Cardiac fibroblast (primary cell): ENCODE measurements at regions not wholly inside any gene's neighbourhood (a gene's known extent, or its start where the extent isn't known, plus 50 kb on each side); places are given as distances from the start of the nearest gene placed in this dataset.
A peak's percentile ranks its signal among the peaks of the same experiment; 100 is the strongest.

Source experiments
- DNase-seq, 2 donors: peaks; one replicate each; pipeline versions ENCODE4 v3.0.0 to v3.0.0-alpha.2; 2010; ENCODE audit warnings: low read depth in 2 of 2
- H3K4me3 ChIP-seq, 2 donors: replicated peaks in 1 of 2; 1 replicate in 1 of 2; 2 replicates in 1 of 2; pipeline ENCODE4 v1.5.1; 2011; ENCODE audit warnings: low read depth in 2 of 2, low read length in 2 of 2, mild to moderate bottlenecking in 2 of 2, moderate library complexity in 1 of 2
- CTCF ChIP-seq: IDR thresholded peaks from one replicate; pipeline ENCODE4 v1.5.1; 2011; ENCODE audit warnings: low read depth, mild to moderate bottlenecking, low read length, inconsistent platforms

- H3K4me3 ChIP-seq = no peak overlapping the region
- TF ChIP-seq CTCF = no peak
- DNase-seq = no peak
These were observed 101.6 kb downstream of the PDGFA start for GRCh38 chr7:417973-418601.

- H3K4me3 ChIP-seq = no peak overlapping the region
- DNase-seq = peak in 1 of 2 donors; percentile 20
- no peak for TF ChIP-seq CTCF
These were observed 100.9 kb downstream of the PDGFA start for GRCh38 chr7:418636-419280.

- TF ChIP-seq CTCF = no peak
- DNase-seq = no peak
- no peak overlapping the region for H3K4me3 ChIP-seq
These were observed 99.2 kb downstream of the PDGFA start for GRCh38 chr7:420142-421093.

- H3K4me3 ChIP-seq = no peak overlapping the region
- TF ChIP-seq CTCF = no peak
- no peak for DNase-seq
These were observed 98.3 kb downstream of the PDGFA start for GRCh38 chr7:421136-421991.

GRCh38 chr7:422191-422885 is 97.3 kb downstream of the PDGFA start:
- no peak for DNase-seq
- no peak overlapping the region for H3K4me3 ChIP-seq
- no peak for TF ChIP-seq CTCF

GRCh38 chr7:422886-423225 is 96.8 kb downstream of the PDGFA start:
- no peak overlapping the region for H3K4me3 ChIP-seq
- DNase-seq = no peak
- no peak for TF ChIP-seq CTCF
